Neuronal stem cell (in vitro differentiated cells): ENCODE measurements at regions not wholly inside any gene's neighbourhood (a gene's known extent, or its start where the extent isn't known, plus 50 kb on each side); places are given as distances from the start of the nearest gene placed in this dataset.

Experiments used
- DNase-seq: peaks from one replicate; pipeline ENCODE4 v3.0.0-alpha.2; 2013; ENCODE audit warnings: low spot score
- H2AFZ ChIP-seq: one replicate; pipeline ENCODE4 v1.6.1; 2013; ENCODE audit warnings: mild to moderate bottlenecking, low read length, inconsistent platforms
- H2AK5ac ChIP-seq: 2 replicates; pipeline ENCODE4 v1.6.1; 2013; ENCODE audit warnings: low read depth, mild to moderate bottlenecking, inconsistent platforms, low read length, moderate library complexity, mixed read lengths
- H2BK120ac ChIP-seq: 2 replicates; pipeline ENCODE4 v1.6.1; 2013; ENCODE audit warnings: low read depth, mild to moderate bottlenecking, inconsistent platforms, low read length, moderate library complexity, mixed read lengths
- H2BK12ac ChIP-seq: one replicate; pipeline ENCODE4 v1.6.1; 2013; ENCODE audit warnings: low read length, inconsistent platforms
- H2BK15ac ChIP-seq: 2 replicates; pipeline ENCODE4 v1.6.1; 2013; ENCODE audit warnings: mild to moderate bottlenecking, low read length, inconsistent platforms, mixed read lengths
- H2BK5ac ChIP-seq: one replicate; pipeline ENCODE4 v1.6.1; 2013; ENCODE audit warnings: inconsistent platforms, mild to moderate bottlenecking, low read length, moderate library complexity
- H3K14ac ChIP-seq: one replicate; pipeline ENCODE4 v1.6.1; 2013; ENCODE audit warnings: low read length, inconsistent platforms
- H3K18ac ChIP-seq: 2 replicates; pipeline ENCODE4 v1.6.1; 2013; ENCODE audit warnings: low read length, inconsistent platforms
- H3K23ac ChIP-seq: 2 replicates; pipeline ENCODE4 v1.6.1; 2013; ENCODE audit warnings: low read depth, mild to moderate bottlenecking, mixed read lengths, low read length, inconsistent platforms; ENCODE audit not compliant: poor library complexity
- H3K27ac ChIP-seq: replicated peaks from 3 replicates; pipeline ENCODE4 v1.5.1; 2013; ENCODE audit warnings: low read length, inconsistent platforms
- H3K27me3 ChIP-seq, 3 experiments: 2 replicates each; pipeline ENCODE4 v1.6.1; 2013; ENCODE audit warnings: low read length in 3 of 3, mild to moderate bottlenecking in 2 of 3, inconsistent platforms in 1 of 3, low read depth in 1 of 3, mixed read lengths in 1 of 3, moderate library complexity in 1 of 3; ENCODE audit not compliant: control insufficient read depth in 3 of 3, insufficient read depth in 3 of 3
- H3K36me3 ChIP-seq, 2 donors: replicated peaks in 1 of 2; 2 replicates each; pipeline ENCODE4 v1.6.1; 2013; ENCODE audit warnings: low read length in 2 of 2; ENCODE audit not compliant: control insufficient read depth in 2 of 2, insufficient read depth in 2 of 2
- H3K4ac ChIP-seq: 2 replicates; pipeline ENCODE4 v1.6.1; 2013; ENCODE audit warnings: inconsistent platforms, mild to moderate bottlenecking, low read length, moderate library complexity
- H3K4me1 ChIP-seq, 2 donors: 1 replicate in 1 of 2; 2 replicates in 1 of 2; pipeline ENCODE4 v1.6.1; 2013; ENCODE audit warnings: low read length in 2 of 2, low read depth in 1 of 2; ENCODE audit not compliant: control insufficient read depth in 2 of 2, insufficient read depth in 1 of 2
- H3K4me2 ChIP-seq: one replicate; pipeline ENCODE4 v1.6.1; 2013; ENCODE audit warnings: mild to moderate bottlenecking, low read length, inconsistent platforms; ENCODE audit not compliant: insufficient read depth, poor library complexity, severe bottlenecking
- H3K4me3 ChIP-seq, 2 donors: 2 replicates each; pipeline ENCODE4 v1.5.1; 2013; ENCODE audit warnings: low read length in 2 of 2, mild to moderate bottlenecking in 2 of 2, inconsistent platforms in 1 of 2, moderate library complexity in 1 of 2
- H3K79me1 ChIP-seq: one replicate; pipeline ENCODE4 v1.6.1; 2013; ENCODE audit warnings: low read depth, mild to moderate bottlenecking, inconsistent platforms, low read length, moderate library complexity
- H3K9ac ChIP-seq: one replicate; pipeline ENCODE4 v1.6.1; 2013; ENCODE audit warnings: mild to moderate bottlenecking, low read depth, low read length, inconsistent platforms; ENCODE audit not compliant: poor library complexity
- H3K9me3 ChIP-seq, 2 donors: replicated peaks in 1 of 2; 2 replicates each; pipeline versions ENCODE3 to v1.6.1; 2013; ENCODE audit warnings: low read length in 2 of 2, mild to moderate bottlenecking in 2 of 2, inconsistent platforms in 1 of 2, low read depth in 1 of 2, mixed read lengths in 1 of 2, moderate library complexity in 1 of 2; ENCODE audit not compliant: control insufficient read depth in 2 of 2, insufficient read depth in 1 of 2
- H4K8ac ChIP-seq: one replicate; pipeline ENCODE4 v1.6.1; 2013; ENCODE audit warnings: low read depth, mild to moderate bottlenecking, inconsistent platforms, low read length, moderate library complexity
- H4K91ac ChIP-seq: one replicate; pipeline ENCODE4 v1.6.1; 2013; ENCODE audit warnings: low read length, low read depth, mild to moderate bottlenecking, inconsistent platforms; ENCODE audit not compliant: poor library complexity
- WGBS, 2 donors: extraction: QIAGEN DNeasy Blood & Tissue Kit; methylation state at CpG; one replicate each; pipeline ENCODE4 v1.1.7; 2013; ENCODE audit warnings: missing lambda C conversion rate in 2 of 2, mixed read lengths in 1 of 2; ENCODE audit not compliant: insufficient read length in 2 of 2, insufficient replicate concordance in 1 of 2; ENCODE audit errors: extremely low coverage in 2 of 2; 5-methylcytosine and 5-hydroxymethylcytosine counted together

- no CpG with 5 or more reads among the region's 1 CpG for WGBS, 2 donors
- Histone ChIP-seq H2BK5ac (no peak overlapping the region), H2AFZ (no peak overlapping the region)
Observed at GRCh38 chr6:22455378-22455777, 114.0 kb upstream of the HDGFL1 start.

GRCh38 chr6:22457996-22458395, 111.4 kb upstream of the HDGFL1 start:
- peaks cover 0 to 3% of the 10 kb centered on the region in 2 donors for H3K9me3 ChIP-seq
- H3K27me3 ChIP-seq = no peaks in the 10 kb centered on the region
- no peak overlapping the region for H3K9ac ChIP-seq
- no peaks in the 10 kb centered on the region for H3K36me3 ChIP-seq
- no peaks in the 10 kb centered on the region for H3K79me1 ChIP-seq
- H3K4ac ChIP-seq = no peak overlapping the region
- H3K4me2 ChIP-seq = no peak overlapping the region
- no peaks in the 10 kb centered on the region for H3K4me1 ChIP-seq
- no peak overlapping the region for H2BK15ac ChIP-seq
- WGBS, 2 donors = no CpG with 5 or more reads among the region's 1 CpG
- no peak overlapping the region for H2BK12ac ChIP-seq
- H3K23ac ChIP-seq = no peak overlapping the region
- H4K8ac ChIP-seq = no peak overlapping the region
- no peak overlapping the region for H3K4me3 ChIP-seq
- DNase-seq = no peak
- no peak overlapping the region for H3K27ac ChIP-seq
- H2BK120ac ChIP-seq = no peak overlapping the region
- H3K14ac ChIP-seq = no peak overlapping the region
- no peak overlapping the region for H2AFZ ChIP-seq
- H2AK5ac ChIP-seq = no peak overlapping the region
- no peak overlapping the region for H2BK5ac ChIP-seq
- H3K18ac ChIP-seq = no peak overlapping the region
- no peak overlapping the region for H4K91ac ChIP-seq

More at GRCh38 chr6:22455378-22455777, 114.0 kb upstream of the HDGFL1 start:
- peaks cover 2% of the 10 kb centered on the region for H3K79me1 ChIP-seq
- H3K4me2 ChIP-seq = no peak overlapping the region
- H2AK5ac ChIP-seq = no peak overlapping the region
- H3K4me3 ChIP-seq = no peak overlapping the region
- no peak overlapping the region for H2BK120ac ChIP-seq
- no peak overlapping the region for H3K4ac ChIP-seq
- H3K18ac ChIP-seq = no peak overlapping the region
- H3K14ac ChIP-seq = no peak overlapping the region
- peaks cover 0 to 6% of the 10 kb centered on the region in 2 donors for H3K9me3 ChIP-seq
- no peak overlapping the region for H3K27ac ChIP-seq
- no peak overlapping the region for H4K91ac ChIP-seq
- no peak overlapping the region for H4K8ac ChIP-seq
- H3K9ac ChIP-seq = no peak overlapping the region
- no peak overlapping the region for H2BK15ac ChIP-seq
- DNase-seq = no peak
- no peak overlapping the region for H3K23ac ChIP-seq
- no peaks in the 10 kb centered on the region for H3K36me3 ChIP-seq
- no peaks in the 10 kb centered on the region for H3K27me3 ChIP-seq
- no peak overlapping the region for H2BK12ac ChIP-seq
- no peaks in the 10 kb centered on the region for H3K4me1 ChIP-seq

GRCh38 chr6:22466665-22467245, 102.6 kb upstream of the HDGFL1 start:
- H3K79me1 ChIP-seq = no peaks in the 10 kb centered on the region
- WGBS, 2 donors = no CpG with 5 or more reads among the region's 4 CpGs
- peaks cover 5 to 9% of the 10 kb centered on the region in 2 donors for H3K4me1 ChIP-seq
- H2BK120ac ChIP-seq = no peak overlapping the region
- H4K8ac ChIP-seq = no peak overlapping the region
- no peaks in the 10 kb centered on the region for H3K36me3 ChIP-seq
- no peak overlapping the region for H2AK5ac ChIP-seq
- no peaks in the 10 kb centered on the region for H3K27me3 ChIP-seq
- peaks cover 0 to 4% of the 10 kb centered on the region in 2 donors for H3K9me3 ChIP-seq
- H2BK5ac ChIP-seq = no peak overlapping the region
- H3K4ac ChIP-seq = no peak overlapping the region
- H3K4me3 ChIP-seq = no peak overlapping the region
- no peak overlapping the region for H3K18ac ChIP-seq
- H2BK15ac ChIP-seq = no peak overlapping the region
- no peak overlapping the region for H2BK12ac ChIP-seq
- H2AFZ ChIP-seq = peak overlapping the region; percentile 15
- H3K27ac ChIP-seq = peak overlapping the region; percentile 73
- no peak overlapping the region for H3K23ac ChIP-seq
- H3K4me2 ChIP-seq = no peak overlapping the region
- H4K91ac ChIP-seq = no peak overlapping the region
- no peak overlapping the region for H3K14ac ChIP-seq
- DNase-seq = peak; percentile 23
- no peak overlapping the region for H3K9ac ChIP-seq

GRCh38 chr6:22467645-22468044, 101.7 kb upstream of the HDGFL1 start:
- no peak overlapping the region for H2BK15ac ChIP-seq
- H4K8ac ChIP-seq = no peak overlapping the region
- H3K14ac ChIP-seq = no peak overlapping the region
- no peak overlapping the region for H2BK120ac ChIP-seq
- H3K4me1 ChIP-seq = peaks cover 5 to 9% of the 10 kb centered on the region in 2 donors
- H2BK12ac ChIP-seq = no peak overlapping the region
- no peak overlapping the region for H3K4me2 ChIP-seq
- WGBS, 2 donors = no CpG with 5 or more reads among the region's 3 CpGs
- no peak overlapping the region for H3K27ac ChIP-seq
- H2AFZ ChIP-seq = no peak overlapping the region
- H3K79me1 ChIP-seq = no peaks in the 10 kb centered on the region
- H3K18ac ChIP-seq = no peak overlapping the region
- no peak overlapping the region for H3K23ac ChIP-seq
- DNase-seq = no peak
- no peak overlapping the region for H3K4ac ChIP-seq
- H3K27me3 ChIP-seq = no peaks in the 10 kb centered on the region
- no peak overlapping the region for H2AK5ac ChIP-seq
- H3K9ac ChIP-seq = no peak overlapping the region
- no peaks in the 10 kb centered on the region for H3K36me3 ChIP-seq
- no peak overlapping the region for H3K4me3 ChIP-seq
- H2BK5ac ChIP-seq = no peak overlapping the region
- H3K9me3 ChIP-seq = peaks cover 0 to 4% of the 10 kb centered on the region in 2 donors
- no peak overlapping the region for H4K91ac ChIP-seq
